ENCODE measurements at regions not wholly inside any gene's neighbourhood (a gene's known extent, or its start where the extent isn't known, plus 50 kb on each side); places are given as distances from the start of the nearest gene placed in this dataset.

DNA sequence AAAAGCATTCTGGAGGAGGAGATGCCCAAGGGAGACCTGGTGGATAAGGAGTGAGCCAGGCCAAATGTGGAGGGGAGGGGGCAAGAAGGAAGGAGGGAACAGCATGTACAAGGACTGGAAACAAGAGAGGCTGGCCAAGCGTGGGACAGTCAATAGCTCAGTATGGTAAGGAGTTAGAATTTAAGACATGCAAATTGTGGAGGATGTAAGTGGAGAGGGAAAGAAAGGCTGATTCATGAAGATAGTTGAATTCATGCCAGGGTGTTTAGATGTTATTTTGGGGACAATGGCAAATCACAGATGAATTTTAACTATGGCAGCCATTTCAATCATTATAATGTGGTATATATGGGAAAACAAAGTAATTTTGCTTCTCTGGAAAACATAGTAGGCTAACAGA lies 462.3 kb downstream of the MEIS1 start:
- DNase-seq, result no peak

DNA sequence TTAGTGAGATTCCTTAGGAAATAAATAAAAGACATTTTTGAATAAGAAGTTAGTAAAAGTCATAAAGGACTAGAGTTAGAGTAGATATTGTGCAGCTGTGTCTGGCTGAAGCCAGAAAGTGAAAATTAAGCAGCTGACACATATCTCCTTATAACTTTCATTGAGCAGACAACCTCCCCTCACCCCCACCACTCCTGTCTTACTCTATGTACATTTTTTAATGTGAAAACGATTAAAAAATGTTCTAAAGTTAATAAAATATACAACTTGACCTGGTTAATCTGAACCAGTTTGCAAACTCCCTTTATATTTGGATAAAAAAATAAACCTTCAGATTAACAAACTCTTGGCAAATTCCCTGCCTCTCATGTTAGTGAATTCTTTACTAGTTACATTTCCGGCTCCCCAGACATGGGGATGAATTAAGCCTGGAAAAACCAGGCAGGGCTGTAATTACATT lies 462.8 kb downstream of the MEIS1 start:
- DNase-seq, result no peak

DNA sequence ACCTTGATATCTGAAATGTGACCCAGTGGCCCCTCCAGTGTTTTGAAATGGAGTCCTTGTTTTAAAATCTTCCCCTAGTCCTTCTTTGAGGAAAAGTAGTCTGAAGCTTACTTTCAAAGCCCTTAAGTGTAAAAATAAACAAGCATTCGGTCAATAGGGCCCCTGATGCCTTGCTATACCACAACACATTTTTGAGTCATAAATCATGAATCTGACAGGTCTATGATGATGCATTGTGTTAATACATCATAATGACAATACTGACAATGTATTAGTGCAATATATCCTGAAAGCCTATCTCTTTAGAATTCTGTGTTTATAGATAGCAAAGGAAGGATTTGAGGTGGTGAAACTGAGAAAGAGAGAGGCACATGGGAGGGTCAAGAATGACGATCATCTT lies 464.2 kb downstream of the MEIS1 start:
- no peak for DNase-seq

DNA sequence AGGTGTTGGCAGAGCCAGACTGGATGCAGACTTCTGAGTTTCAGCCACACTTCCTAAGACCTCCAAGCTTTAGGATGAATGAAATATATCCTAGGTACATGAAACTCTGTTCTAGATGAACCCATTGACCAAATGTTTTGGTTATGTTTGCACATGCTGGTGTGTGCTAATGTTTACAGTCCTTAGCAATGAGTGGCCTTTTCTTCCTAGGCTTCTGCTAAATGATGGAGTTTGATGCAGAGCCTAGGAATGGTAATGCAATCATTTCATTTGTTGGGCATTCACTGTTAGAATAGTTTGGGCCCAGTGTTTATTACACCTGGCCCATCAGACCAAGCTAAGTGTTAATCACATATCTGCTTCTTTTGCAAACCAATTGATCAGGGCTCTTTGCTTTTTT lies 464.7 kb downstream of the MEIS1 start:
- no peak for DNase-seq

DNA sequence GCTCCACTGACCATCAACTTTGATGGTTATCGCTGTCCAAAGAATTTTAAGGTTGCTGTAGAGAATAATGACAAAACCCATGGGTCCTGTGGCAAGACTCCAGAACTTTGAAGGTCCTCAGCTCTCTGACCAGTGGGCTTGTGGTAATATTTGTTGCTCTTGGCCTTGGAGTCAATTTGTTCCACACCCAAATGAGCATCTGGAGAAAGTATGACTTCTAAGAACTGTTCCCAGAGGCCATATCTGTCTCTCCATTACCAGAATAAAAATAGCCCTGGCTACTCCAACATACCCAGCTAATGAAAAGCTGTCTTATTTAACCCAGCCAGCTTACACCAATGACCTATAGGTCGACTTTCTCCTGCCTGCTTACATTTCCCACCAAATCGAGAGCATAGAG lies 466.4 kb downstream of the MEIS1 start:
- DNase-seq, result no peak

DNA sequence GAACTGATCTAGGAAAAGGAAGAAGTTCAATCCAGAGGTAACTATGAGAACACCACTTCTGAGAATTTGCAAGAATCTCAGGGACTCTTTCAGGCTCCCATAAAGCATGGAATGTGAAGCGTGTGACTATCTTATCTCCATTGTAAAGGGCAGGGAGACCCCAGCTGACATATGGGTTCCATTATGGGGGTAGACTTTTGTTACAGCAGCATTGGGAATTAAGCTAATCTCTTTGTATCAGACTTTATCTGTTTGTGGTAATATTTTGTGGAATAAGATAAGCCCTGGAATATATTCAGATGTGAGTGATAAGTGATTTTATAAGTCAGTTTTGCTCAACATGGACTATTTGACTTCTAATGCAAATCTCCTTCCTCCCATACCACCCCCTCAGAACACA lies 468.3 kb downstream of the MEIS1 start:
- no peak for DNase-seq

DNA sequence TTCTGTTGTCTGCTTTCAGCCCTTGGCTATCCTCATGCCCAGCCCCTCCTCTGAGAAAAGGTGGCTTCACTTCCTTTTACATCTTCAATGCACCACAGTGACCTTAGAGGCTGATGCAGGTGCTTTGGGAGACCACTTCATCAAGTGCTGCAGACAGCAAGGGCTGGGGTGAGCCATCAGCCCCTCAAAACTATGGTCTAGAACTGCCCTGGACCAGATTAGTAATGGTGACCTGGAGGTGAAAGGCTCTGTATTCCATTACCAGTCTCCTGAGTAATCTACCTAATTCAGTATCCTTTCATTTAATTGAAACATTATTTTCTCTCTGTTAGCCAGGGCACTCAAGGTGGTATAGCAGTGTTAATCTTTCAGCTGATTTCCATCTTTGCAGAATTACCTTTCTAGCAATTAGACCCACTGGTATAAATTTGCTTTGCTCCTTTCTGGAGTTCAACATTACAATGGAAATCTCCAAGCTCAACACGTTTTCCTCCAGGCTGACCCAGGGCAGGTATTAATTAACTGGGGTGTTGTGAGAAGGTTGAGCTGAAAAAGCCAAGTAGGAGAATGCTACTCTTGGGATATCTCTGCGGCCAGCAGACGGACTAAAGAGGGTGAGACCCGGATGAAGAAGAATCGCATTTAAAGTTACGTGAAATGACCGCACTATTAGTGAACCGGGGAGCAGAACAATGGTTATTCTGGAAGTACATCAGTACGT lies 469.0 kb downstream of the MEIS1 start:
- no peak for DNase-seq

DNA sequence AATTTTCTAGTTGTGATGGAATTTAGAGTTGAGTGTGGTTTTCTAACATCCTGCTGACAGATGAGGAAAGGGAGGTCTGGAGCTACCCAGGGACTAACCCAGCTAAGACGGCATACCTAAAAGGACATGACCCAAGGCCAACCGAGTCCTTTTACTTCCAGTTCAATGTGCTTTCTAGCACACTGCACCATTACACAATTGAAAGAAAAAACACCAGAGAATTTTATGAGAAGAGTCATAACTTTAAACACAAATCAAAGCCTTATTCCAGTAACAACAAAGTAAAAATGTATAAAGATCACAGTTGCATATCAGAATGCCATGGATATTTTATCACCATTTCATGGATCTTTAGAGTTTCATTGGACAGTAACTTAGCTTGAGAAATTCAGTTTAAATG lies 480.3 kb downstream of the MEIS1 start:
- DNase-seq, result no peak

DNA sequence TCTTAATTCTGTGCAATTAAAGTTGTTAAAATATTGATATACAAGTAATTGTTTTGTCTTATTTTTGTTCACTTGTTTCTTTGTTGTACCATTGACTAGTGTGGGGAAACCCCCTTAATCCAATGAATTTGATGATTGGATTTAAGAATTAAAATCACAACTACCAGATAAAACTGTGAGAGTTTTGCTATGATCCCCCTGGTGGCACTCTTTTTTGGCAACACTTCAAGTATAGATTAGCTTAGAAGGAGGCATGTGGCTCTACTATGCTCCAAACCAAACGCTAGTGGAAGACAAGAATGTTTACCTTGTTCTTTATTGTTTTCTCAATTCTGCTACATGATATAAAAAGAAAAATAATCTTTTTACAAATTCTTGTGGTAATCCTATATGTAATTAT lies 477.8 kb upstream of the ETAA1 start:
- DNase-seq, result peak; percentile 3

DNA sequence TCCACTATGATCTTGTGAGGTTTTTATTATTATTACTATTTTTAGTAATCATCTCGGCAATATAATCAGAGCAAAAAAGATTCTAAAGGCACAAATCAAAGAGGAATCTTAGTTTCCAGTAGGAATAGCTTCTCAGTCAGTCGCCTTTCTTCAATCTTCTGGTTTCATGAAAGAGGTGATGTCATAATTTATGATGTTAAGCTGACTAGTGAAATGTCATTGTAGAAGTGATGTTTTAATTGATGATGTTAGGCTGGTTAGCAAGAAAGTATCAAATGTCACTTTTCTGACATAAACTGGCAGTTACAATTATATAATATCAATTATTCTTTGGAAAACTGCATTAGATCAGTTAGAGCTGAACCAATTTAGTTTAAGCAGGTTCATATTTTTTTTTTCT lies 476.7 kb upstream of the ETAA1 start:
- no peak for DNase-seq

DNA sequence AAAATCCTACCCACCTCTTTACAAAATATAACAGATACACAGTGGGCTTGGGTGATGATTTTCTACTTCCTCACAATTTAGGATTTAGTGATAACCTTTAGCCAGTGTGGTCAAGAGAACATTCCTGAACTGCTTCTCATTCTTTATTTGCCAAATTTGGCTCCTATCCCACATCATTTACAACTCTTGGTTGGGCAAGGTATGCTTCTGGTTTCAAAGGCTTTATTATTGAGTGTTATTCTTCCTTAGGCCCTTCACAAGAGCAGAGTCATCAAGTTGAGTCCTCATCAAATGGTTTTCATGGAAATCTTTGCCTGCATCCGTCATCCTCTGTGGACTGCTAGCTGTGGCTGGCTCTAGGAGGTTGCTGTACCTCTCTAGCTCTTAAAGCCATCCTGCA lies 472.0 kb upstream of the ETAA1 start:
- DNase-seq, result no peak

DNA sequence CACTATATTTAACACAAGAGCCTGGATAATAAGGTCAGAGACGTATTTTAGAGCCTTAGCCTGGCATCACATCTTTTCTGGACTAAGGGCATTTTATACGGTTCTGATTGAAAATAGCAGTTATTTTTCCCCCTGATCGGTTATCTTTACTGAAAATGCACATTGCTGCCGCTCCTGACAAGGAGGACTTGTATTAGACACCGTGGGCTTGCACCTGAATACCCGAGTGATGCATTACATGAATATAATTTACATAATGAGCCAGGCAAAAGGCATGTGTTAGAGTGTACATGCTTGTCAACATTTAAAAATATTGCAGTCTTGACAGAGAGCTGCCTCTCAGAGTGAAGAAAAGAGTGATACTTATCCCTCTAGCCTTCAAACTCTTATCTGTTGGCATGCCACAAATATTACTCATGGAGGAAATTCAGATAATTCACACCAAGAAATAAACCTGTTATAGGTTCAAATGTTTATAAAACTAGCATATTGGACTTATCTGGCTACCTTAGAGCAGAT lies 470.5 kb upstream of the ETAA1 start:
- no peak for DNase-seq

DNA sequence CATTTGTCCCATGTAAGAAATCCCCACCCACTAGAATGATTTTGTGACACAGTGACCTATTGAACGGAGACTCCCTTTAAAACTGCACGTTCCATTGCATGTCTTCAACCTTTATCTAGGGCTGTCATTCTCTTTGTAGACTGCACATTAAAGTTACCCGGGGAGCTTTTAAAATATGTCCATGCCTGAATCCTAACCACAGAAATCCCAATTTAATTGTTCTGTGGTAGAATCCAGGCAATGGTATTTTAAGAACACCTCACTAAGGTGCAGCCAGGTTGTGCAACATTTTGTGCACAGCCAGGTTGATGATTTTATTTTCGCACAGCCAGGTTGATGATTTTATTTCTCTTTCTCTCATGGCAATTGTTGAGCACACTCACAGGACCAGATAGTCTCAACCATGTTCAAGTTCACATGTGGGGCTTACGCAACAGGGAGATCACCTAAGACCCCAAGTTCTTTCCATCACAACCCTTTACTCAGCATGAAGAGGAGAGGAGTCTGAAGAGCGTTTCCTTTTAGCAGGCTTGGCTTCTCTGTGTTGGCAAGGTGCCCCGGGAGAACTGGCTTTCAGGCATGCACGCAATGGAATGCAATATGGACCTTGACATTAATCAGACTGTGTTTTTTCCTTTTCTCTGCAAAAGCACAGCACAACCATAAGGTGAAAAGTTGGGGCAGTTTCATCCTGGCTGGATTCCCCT lies 467.3 kb upstream of the ETAA1 start:
- DNase-seq, result no peak

DNA sequence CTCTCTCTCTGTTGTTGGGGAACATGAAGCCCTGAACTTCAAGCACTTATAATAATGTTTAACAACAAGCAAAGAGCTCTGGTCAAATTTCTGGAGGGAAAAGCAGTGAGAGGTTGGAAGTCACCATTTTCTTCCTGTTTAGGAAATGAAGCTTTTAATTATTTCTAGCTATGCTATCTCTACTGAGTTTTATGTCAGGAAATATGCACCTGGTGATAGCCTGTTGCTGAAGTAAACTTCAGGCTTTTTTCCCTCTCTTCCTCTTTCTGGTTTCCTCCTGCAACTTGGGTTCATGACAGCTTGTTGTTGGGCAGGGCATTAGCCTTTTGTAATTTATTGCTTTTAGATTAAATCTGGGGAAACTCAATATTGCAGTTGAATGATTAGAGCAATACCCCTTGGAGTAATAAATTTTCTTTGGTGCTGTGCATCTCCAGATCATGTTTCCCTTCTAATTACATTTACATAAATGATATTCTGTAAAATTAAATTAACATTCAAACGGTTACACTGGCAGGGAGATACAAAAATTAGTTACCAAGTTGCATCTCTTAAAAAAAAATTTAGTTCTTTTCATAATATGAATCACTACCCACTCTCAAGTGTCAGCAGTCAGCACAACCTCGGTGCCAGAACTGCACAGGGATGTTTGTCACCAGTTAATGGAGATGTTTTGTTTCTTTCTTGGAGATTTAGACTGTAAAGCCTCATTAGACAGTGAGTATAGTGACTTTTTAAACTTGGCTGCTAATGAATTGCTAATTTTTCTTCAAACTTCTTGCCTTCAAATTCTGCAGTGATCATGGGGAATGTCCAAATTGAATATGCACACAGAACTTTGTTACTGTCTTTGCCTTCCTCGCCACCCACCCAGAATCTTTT lies 466.6 kb upstream of the ETAA1 start:
- DNase-seq, result no peak

DNA sequence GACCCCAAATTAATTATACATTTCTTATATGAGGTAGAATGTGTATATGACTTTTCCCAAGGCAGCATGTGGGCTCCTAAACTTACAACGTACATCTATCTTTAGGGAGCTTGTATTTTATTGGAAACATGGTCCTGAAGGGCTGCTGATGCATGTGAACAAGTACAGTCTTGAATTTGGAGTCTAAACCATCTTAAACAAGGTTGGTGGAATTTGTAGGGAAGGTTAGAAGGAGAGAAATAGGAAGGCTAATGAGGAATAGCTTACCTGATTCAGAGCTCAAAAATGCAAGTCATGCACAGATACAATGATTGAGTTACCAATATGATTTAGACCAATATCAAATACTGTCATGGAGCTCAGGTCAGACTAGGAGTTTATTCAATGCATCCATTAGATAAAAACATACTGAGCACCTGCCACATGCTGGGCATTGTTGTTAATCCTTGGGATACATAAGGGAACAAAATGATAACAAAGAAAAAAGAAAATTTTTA lies 458.6 kb upstream of the ETAA1 start:
- DNase-seq, result no peak

DNA sequence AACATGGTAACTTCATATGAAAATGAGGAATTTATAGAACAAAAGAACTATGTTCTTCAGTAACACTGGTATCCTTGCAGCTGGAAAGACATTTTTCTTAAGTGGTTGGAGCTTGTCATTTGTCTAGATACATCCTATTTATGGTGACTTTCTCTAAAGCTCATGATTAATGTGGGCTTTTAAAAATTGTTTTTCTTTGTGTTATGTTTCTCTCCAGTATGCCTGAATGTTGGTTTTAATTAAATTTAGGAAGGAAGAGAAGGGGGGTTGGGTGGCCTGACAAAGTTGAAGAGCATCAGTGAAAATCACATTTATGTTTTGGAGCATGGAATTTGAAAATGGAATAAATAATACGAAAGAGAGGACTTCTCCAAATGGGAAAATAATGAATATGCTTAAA lies 457.1 kb upstream of the ETAA1 start:
- no peak for DNase-seq

DNA sequence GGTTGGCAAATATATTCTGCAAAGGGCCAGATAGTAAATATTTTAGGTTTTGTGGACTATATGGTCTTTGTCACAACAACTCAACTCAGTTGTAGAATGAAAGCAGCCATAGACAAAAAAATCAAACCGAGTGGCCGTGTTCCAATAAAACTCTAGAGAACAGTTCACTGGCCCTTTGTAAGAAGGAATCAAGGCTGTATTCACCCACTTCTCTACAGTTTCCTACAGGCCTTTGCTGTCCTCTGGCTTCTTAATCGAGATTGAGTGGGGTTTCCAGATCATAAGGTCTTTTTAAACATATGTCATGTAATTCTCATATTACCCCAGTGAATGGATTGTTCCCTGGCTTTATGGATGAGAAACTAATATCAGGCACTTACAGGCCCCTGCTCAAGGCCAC lies 448.9 kb upstream of the ETAA1 start:
- no peak for DNase-seq

DNA sequence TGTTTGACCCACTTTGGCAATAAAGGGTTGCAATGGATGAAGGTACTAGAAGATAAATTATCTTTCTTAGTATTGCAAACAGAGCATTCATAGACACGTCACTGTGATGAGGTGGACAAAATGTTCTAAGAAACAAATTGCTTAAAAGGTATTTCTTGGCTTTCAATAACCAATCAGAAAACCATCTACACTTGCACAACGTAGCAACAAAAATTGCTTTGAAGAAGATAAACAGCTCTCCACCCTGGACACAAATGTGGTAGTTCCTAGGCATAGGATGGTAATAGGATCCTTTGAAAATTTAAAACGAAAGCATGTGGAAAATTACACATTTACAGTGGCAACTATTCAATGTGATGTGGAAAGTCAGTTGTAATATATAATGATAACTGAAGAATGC lies 439.9 kb upstream of the ETAA1 start:
- no peak for DNase-seq

DNA sequence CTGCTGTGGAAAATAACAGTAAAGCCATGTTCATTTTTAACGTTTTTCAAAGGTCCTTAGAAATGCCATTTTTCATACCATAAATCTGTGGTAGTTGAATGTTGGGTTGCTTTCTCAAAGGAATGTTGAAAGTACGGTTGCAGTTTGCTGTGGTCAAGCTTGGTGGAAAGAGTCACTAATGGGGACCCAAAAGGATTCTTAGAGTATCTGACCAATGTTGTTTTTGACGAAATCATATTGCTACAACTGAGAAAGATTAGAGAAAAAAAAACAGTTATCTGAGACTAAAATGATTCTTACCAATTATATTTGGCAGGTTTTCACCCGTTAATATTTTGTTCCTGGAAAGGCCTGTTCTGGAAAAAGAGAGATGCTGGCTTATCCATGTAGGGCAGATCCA lies 439.5 kb upstream of the ETAA1 start:
- no peak for DNase-seq

DNA sequence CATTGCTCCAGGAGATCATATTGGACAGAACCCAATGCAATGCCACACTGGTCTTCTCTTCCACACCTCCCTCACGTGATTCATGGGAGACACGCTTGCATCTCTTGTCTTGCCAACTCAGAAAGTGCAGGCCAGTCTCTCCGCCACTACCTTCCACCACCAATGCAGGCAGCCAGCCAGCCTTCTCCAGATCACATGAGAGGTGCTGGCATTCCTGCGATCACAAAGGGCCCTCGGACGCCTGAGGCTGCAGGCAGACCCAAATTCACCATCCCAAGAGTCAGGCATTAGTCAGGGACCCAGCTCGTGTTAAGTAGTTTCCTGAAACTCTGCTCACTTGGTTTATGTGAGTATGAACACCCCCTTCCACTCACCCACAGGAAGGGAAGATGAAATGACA lies 437.0 kb upstream of the ETAA1 start:
- no peak for DNase-seq

DNA sequence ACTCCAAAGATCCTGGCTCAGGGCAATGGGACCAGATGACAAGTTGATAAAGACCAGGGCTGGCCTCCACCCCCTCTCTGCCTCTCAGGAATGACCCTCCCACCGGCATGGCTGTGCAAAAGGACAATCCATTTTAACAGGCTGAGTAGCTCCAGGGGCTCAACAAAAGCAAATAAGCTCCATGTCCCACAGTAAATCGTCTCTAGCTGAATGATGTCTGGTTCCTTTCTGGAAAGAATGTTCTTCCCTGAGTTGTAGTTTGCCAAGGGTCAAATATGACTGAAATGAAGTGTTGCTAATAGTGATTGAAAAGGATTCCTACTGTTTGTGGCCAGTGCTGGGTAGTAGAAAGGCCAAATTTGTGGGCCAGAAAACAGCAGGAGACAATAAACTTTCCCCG lies 434.4 kb upstream of the ETAA1 start:
- no peak for DNase-seq

DNA sequence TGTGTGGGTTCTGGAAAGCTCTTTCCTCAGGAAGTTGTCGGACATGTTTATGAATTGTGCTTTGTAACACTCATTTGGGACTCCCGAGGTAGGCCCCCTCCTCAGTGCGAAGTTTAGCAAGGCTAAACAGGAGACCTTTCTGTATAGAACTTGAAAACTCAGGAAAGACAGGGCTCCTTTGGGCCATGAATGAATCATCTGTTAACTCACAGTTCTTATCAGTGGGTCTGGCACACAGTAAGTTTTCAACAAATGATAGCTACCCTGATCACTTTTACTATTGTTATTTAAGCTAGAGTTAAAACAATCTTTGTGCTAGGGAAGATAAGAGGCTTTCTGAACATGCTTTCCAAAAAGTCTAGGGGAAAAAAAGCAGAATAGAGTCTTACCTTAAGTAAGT lies 430.5 kb upstream of the ETAA1 start:
- no peak for DNase-seq

DNA sequence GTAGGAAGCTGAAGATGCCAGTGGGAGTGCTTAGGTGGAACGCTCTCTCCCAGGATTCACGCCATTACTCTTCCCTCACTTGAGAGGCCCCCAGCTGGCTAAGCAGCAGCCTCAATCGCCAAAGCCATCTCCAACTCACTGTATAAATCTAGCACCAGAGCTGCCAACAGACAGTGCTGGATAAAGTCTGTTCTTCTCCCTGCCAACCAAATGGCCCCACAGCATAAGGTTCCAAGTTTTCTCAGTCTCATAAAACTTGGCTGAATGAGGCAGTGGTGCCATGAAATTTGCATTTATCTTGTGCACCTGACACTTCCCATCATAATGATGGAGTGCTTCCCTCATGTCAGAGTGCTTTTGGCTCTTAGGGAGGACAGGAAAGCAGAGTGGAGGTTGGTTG lies 428.2 kb upstream of the ETAA1 start:
- DNase-seq, result no peak
